Neural cell (in vitro differentiated cells): ENCODE measurements at regions not wholly inside any gene's neighbourhood (a gene's known extent, or its start where the extent isn't known, plus 50 kb on each side); places are given as distances from the start of the nearest gene placed in this dataset.

ENCODE experiments used
- H2AFZ ChIP-seq: fragments of 200-600, 300-800 bp; sonication (generic), shearing (Covaris generic); 2 replicates; pipeline ENCODE4 v1.6.0; 2014; ENCODE audit warnings: low read depth, mild to moderate bottlenecking, antibody characterized with exemption, low read length, moderate library complexity
- H3F3A ChIP-seq: fragments of 200-600 bp; shearing (Covaris generic); 2 replicates; pipeline ENCODE4 v1.6.1; 2016; ENCODE audit warnings: mild to moderate bottlenecking, moderate library complexity, mixed read lengths, antibody characterized with exemption, low read length; ENCODE audit not compliant: insufficient read depth, poor library complexity, severe bottlenecking
- H3K27ac ChIP-seq: fragments of 200-600, 300-800 bp; sonication (generic), shearing (Covaris generic); 2 replicates; pipeline ENCODE4 v1.5.1; 2014; ENCODE audit warnings: mild to moderate bottlenecking, low read length, moderate library complexity
- H3K27me3 ChIP-seq: fragments of 300-800, 200-600 bp; sonication (generic), shearing (Covaris generic); 2 replicates; pipeline ENCODE4 v1.6.0; 2014; ENCODE audit warnings: mild to moderate bottlenecking, low read depth, low read length, moderate library complexity; ENCODE audit not compliant: insufficient read depth
- H3K36me3 ChIP-seq: fragments of 300-800, 200-600 bp; sonication (generic), shearing (Covaris generic); 2 replicates; pipeline ENCODE4 v1.5.1; 2014; ENCODE audit warnings: mild to moderate bottlenecking, antibody characterized with exemption, low read length, moderate library complexity; ENCODE audit not compliant: insufficient read depth
- H3K4me2 ChIP-seq: fragments of 300-800, 200-600 bp; sonication (generic), shearing (Covaris generic); 2 replicates; pipeline ENCODE4 v1.6.0; 2014; ENCODE audit warnings: mild to moderate bottlenecking, low read length
- H3K4me3 ChIP-seq: fragments of 300-800, 200-600 bp; sonication (generic), shearing (Covaris generic); 2 replicates; pipeline ENCODE4 v1.5.1; 2014; ENCODE audit warnings: mild to moderate bottlenecking, low read length, moderate library complexity
- H3K79me2 ChIP-seq: fragments of 200-600 bp; shearing (Covaris generic); replicated peaks from 2 replicates; pipeline ENCODE4 v1.6.0; 2014; ENCODE audit warnings: mild to moderate bottlenecking, low read length, moderate library complexity; ENCODE audit not compliant: insufficient read depth
- H3K9ac ChIP-seq: fragments of 300-800, 200-600 bp; sonication (generic), shearing (Covaris generic); 2 replicates; pipeline ENCODE4 v1.6.1; 2016; ENCODE audit warnings: mild to moderate bottlenecking, low read length, mixed read lengths
- H3K9me2 ChIP-seq: fragments of 200-600 bp; shearing (Covaris generic); 2 replicates; pipeline ENCODE4 v1.6.1; 2016; ENCODE audit warnings: mild to moderate bottlenecking, low read length, mixed read lengths; ENCODE audit not compliant: insufficient read depth
- H3K9me3 ChIP-seq: fragments of 200-600, 300-800 bp; sonication (generic), shearing (Covaris generic); 2 replicates; pipeline ENCODE4 v1.6.1; 2016; ENCODE audit warnings: mild to moderate bottlenecking, mixed run types, low read length, moderate library complexity, mixed read lengths
- H4K20me1 ChIP-seq: fragments of 200-600 bp; shearing (Covaris generic); 2 replicates; pipeline ENCODE4 v1.6.1; 2016; ENCODE audit warnings: mild to moderate bottlenecking, mixed run types; ENCODE audit not compliant: insufficient read depth
- CTCF ChIP-seq: fragments of 450-650 bp; IDR thresholded peaks from 2 replicates; pipeline ENCODE4 v1.5.1; 2014; ENCODE audit warnings: antibody characterized with exemption, mild to moderate bottlenecking, moderate library complexity; ENCODE audit not compliant: poor library complexity, severe bottlenecking
- EP300 ChIP-seq: fragments of 450-650 bp; conservative IDR thresholded peaks from 2 replicates; pipeline ENCODE4 v1.6.1; 2014; ENCODE audit warnings: antibody characterized with exemption, mild to moderate bottlenecking, moderate library complexity; ENCODE audit not compliant: poor library complexity, severe bottlenecking
- EZH2 ChIP-seq: fragments of 200-600, 300-800 bp; shearing (Covaris generic), sonication (generic); IDR thresholded peaks from 2 replicates; pipeline ENCODE4 v1.6.1; 2014; ENCODE audit warnings: antibody characterized with exemption, low read length, borderline replicate concordance, mild to moderate bottlenecking; ENCODE audit not compliant: insufficient read depth, poor library complexity, severe bottlenecking
- MXI1 ChIP-seq: fragments of 450-650 bp; conservative IDR thresholded peaks from 2 replicates; pipeline ENCODE4 v1.6.1; 2014; ENCODE audit warnings: antibody characterized with exemption, mild to moderate bottlenecking; ENCODE audit not compliant: poor library complexity, severe bottlenecking
- POLR2AphosphoS5 ChIP-seq: IDR thresholded peaks from 2 replicates; pipeline ENCODE4 v1.6.1; 2012
- RAD21 ChIP-seq: fragments of 450-650 bp; conservative IDR thresholded peaks from 2 replicates; pipeline ENCODE4 v1.6.1; 2014; ENCODE audit warnings: antibody characterized with exemption, mild to moderate bottlenecking, moderate library complexity
- SMC3 ChIP-seq: fragments of 450-650 bp; conservative IDR thresholded peaks from 2 replicates; pipeline ENCODE4 v1.6.1; 2014; ENCODE audit warnings: antibody characterized with exemption, mild to moderate bottlenecking, moderate library complexity; ENCODE audit not compliant: poor library complexity
- TAF1 ChIP-seq: IDR thresholded peaks from 2 replicates; pipeline ENCODE4 v1.6.1; 2012; ENCODE audit warnings: low read depth
- TF ChIP-seq, protein P1 (sequence below): IDR thresholded peaks from 2 replicates; pipeline ENCODE4 v1.6.1; 2012; ENCODE audit warnings: borderline replicate concordance

DNA sequence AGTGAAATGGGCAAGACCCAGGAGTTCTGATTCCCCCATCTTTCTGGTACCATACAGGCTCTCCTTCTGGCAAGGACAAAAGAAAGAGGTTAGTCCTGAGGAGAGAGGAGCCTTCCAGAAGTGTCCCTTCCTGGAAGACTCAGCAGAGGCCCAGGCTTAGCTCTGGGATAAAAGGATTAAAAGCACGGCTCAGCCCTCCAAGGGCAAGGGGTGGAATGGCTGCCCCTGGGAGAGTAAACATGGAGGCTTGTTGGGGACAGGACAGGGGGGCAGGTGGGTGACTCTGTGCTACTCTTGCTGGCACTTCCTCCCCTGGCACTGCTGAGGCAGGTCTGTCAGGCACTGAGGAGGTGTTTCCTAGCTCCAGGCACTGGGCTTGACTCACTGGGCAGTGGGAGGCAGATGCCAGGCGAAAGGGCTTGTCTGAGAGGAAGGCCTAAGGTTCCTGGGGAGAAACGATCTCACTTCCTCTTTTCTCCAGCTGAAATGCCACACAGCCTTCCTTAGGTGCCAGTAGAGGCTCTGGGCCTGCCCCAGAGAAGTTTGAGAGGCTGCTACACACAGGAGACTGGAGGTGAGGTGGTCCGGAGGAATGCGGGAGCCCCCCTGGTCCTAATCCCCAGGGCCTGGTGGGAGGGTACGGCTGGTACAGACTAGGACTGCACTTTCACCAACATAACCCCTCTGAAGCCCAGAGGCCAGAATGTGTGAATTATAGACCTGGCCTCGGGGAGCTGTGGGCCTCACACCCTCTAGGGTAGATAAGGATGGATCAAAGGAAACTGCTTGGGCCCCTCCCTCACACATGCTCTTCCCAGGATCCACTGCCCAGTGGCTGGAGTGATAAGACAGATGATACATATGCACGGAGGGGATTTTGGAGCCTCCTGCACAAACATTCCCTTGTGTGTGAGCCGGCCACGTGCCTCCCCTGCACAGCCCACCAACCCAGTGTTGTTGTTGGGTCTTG lies 63.2 kb upstream of the PODXL start:
- Histone ChIP-seq H3K27ac (no peak overlapping the region), H3K36me3 (no peaks in the 10 kb centered on the region), H3K9me3 (no peaks in the 10 kb centered on the region), H3K4me3 (no peak overlapping the region), H3K27me3 (no peaks in the 10 kb centered on the region), H2AFZ (no peak overlapping the region), H3K9me2 (no peaks in the 10 kb centered on the region), H4K20me1 (no peaks in the 10 kb centered on the region), H3F3A (no peaks in the 10 kb centered on the region), H3K4me2 (no peak overlapping the region), H3K9ac (no peak overlapping the region), H3K79me2 (no peaks in the 10 kb centered on the region)
- no peak for TF ChIP-seq EP300
- TF ChIP-seq, protein P1, sequence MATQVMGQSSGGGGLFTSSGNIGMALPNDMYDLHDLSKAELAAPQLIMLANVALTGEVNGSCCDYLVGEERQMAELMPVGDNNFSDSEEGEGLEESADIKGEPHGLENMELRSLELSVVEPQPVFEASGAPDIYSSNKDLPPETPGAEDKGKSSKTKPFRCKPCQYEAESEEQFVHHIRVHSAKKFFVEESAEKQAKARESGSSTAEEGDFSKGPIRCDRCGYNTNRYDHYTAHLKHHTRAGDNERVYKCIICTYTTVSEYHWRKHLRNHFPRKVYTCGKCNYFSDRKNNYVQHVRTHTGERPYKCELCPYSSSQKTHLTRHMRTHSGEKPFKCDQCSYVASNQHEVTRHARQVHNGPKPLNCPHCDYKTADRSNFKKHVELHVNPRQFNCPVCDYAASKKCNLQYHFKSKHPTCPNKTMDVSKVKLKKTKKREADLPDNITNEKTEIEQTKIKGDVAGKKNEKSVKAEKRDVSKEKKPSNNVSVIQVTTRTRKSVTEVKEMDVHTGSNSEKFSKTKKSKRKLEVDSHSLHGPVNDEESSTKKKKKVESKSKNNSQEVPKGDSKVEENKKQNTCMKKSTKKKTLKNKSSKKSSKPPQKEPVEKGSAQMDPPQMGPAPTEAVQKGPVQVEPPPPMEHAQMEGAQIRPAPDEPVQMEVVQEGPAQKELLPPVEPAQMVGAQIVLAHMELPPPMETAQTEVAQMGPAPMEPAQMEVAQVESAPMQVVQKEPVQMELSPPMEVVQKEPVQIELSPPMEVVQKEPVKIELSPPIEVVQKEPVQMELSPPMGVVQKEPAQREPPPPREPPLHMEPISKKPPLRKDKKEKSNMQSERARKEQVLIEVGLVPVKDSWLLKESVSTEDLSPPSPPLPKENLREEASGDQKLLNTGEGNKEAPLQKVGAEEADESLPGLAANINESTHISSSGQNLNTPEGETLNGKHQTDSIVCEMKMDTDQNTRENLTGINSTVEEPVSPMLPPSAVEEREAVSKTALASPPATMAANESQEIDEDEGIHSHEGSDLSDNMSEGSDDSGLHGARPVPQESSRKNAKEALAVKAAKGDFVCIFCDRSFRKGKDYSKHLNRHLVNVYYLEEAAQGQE = no peak
- no peak for TF ChIP-seq EZH2
- TF ChIP-seq MXI1 = no peak
- TF ChIP-seq POLR2AphosphoS5 = no peak
- TF ChIP-seq RAD21 = no peak
- TF ChIP-seq SMC3 = no peak
- TF ChIP-seq CTCF = no peak
- no peak for TF ChIP-seq TAF1

DNA sequence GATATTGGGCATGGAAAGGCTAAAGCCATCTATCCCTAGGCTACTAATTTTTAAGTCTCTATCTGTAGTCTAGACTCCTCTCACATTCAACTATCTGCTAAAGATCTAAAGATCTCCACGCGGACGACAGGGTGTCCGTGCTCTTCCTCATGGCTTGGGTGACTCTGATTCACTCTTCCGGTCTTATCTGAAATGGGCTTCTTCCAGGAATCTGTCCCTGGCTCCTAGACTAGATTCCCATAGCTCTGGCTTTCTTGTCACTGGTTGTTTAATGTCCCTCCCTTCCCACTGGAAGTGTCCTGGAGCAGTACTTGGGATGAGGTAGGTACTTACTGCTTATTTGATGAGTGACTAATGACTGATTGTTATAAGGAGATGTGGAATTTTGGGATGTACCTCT lies 62.0 kb upstream of the PODXL start:
- TF ChIP-seq CTCF (no peak), RAD21 (no peak), SMC3 (no peak), POLR2AphosphoS5 (no peak), EP300 (no peak), EZH2 (no peak), MXI1 (no peak), TAF1 (no peak)
- TF ChIP-seq, protein P1 = no peak
- no peaks in the 10 kb centered on the region for H3F3A ChIP-seq
- no peak overlapping the region for H3K4me2 ChIP-seq
- no peak overlapping the region for H3K27ac ChIP-seq
- no peak overlapping the region for H3K4me3 ChIP-seq
- no peaks in the 10 kb centered on the region for H3K9me2 ChIP-seq
- H2AFZ ChIP-seq = no peak overlapping the region
- H3K9ac ChIP-seq = no peak overlapping the region
- H3K27me3 ChIP-seq = no peaks in the 10 kb centered on the region
- no peaks in the 10 kb centered on the region for H3K36me3 ChIP-seq
- H4K20me1 ChIP-seq = no peaks in the 10 kb centered on the region
- H3K9me3 ChIP-seq = no peaks in the 10 kb centered on the region
- no peaks in the 10 kb centered on the region for H3K79me2 ChIP-seq
